ENCODE measurements at regions not wholly inside any gene's neighbourhood (a gene's known extent, or its start where the extent isn't known, plus 50 kb on each side); places are given as distances from the start of the nearest gene placed in this dataset.

GRCh38 chr16:87000001-87000400, 317.2 kb downstream of the C16orf95 start:
- Histone ChIP-seq H3K9me3 (no peaks in the 10 kb centered on the region), H3K36me3 (no peaks in the 10 kb centered on the region), H3K27me3 (peaks cover 0 to 11% of the 10 kb centered on the region in 2 donors), H3K27ac (no peak overlapping the region), H3K4me1 (no peaks in the 10 kb centered on the region), H3K4me3 (no peak overlapping the region)
- no peak for TF ChIP-seq POLR2A (IDR thresholded peaks at IDR 0.05)
- TF ChIP-seq CTCF (IDR thresholded peaks at IDR 0.05), result no peak
- TF ChIP-seq POLR2AphosphoS5 (IDR thresholded peaks at IDR 0.05), result no peak
- intact Hi-C loops (cut with DNase I; ENCODE audit: low total_unique reads), result loop anchor here (2.0 kb wide), 1 partner anchor 19 kb away; no protein-coding TSS in a partner anchor
- DNase-seq (ENCODE audit: low spot score in 2 of 2), result no peak

- no peak for DNase-seq (ENCODE audit: low spot score in 2 of 2)
- H3K27ac ChIP-seq, result no peak overlapping the region
- H3K9me3 ChIP-seq, result no peaks in the 10 kb centered on the region
- intact Hi-C loops (cut with DNase I; ENCODE audit: low total_unique reads), result no loop called here
- TF ChIP-seq POLR2AphosphoS5 (IDR thresholded peaks at IDR 0.05) (no peak), CTCF (IDR thresholded peaks at IDR 0.05) (no peak), POLR2A (IDR thresholded peaks at IDR 0.05) (no peak)
- no peaks in the 10 kb centered on the region for H3K27me3 ChIP-seq
- H3K4me1 ChIP-seq, result no peaks in the 10 kb centered on the region
- H3K36me3 ChIP-seq, result no peaks in the 10 kb centered on the region
- no peak overlapping the region for H3K4me3 ChIP-seq
Observed at GRCh38 chr16:87002717-87003413, 314.3 kb downstream of the C16orf95 start.

GRCh38 chr16:87003414-87003755, 313.8 kb downstream of the C16orf95 start:
- intact Hi-C loops (cut with DNase I; ENCODE audit: low total_unique reads), result no loop called here
- Histone ChIP-seq H3K27ac (no peak overlapping the region), H3K36me3 (no peaks in the 10 kb centered on the region), H3K4me3 (no peak overlapping the region), H3K9me3 (no peaks in the 10 kb centered on the region), H3K27me3 (no peaks in the 10 kb centered on the region), H3K4me1 (no peaks in the 10 kb centered on the region)
- TF ChIP-seq POLR2AphosphoS5 (IDR thresholded peaks at IDR 0.05) (no peak), CTCF (IDR thresholded peaks at IDR 0.05) (no peak), POLR2A (IDR thresholded peaks at IDR 0.05) (no peak)
- DNase-seq (ENCODE audit: low spot score in 2 of 2), result no peak

GRCh38 chr16:87006021-87006420, 311.2 kb downstream of the C16orf95 start:
- no peak overlapping the region for H3K4me3 ChIP-seq
- H3K36me3 ChIP-seq, result no peaks in the 10 kb centered on the region
- intact Hi-C loops (cut with DNase I; ENCODE audit: low total_unique reads), result no loop called here
- H3K27me3 ChIP-seq, result no peaks in the 10 kb centered on the region
- no peaks in the 10 kb centered on the region for H3K4me1 ChIP-seq
- no peak overlapping the region for H3K27ac ChIP-seq
- H3K9me3 ChIP-seq, result peaks cover 0 to 3% of the 10 kb centered on the region in 2 donors
- no peak for TF ChIP-seq CTCF (IDR thresholded peaks at IDR 0.05)
- no peak for TF ChIP-seq POLR2A (IDR thresholded peaks at IDR 0.05)
- TF ChIP-seq POLR2AphosphoS5 (IDR thresholded peaks at IDR 0.05), result no peak
- no peak for DNase-seq (ENCODE audit: low spot score in 2 of 2)

- TF ChIP-seq POLR2A (IDR thresholded peaks at IDR 0.05) (no peak), POLR2AphosphoS5 (IDR thresholded peaks at IDR 0.05) (no peak), CTCF (IDR thresholded peaks at IDR 0.05) (no peak)
- DNase-seq (ENCODE audit: low spot score in 2 of 2), result no peak
- Histone ChIP-seq H3K9me3 (peaks cover 0 to 3% of the 10 kb centered on the region in 2 donors), H3K27ac (no peak overlapping the region), H3K27me3 (no peaks in the 10 kb centered on the region), H3K4me3 (no peak overlapping the region), H3K4me1 (no peaks in the 10 kb centered on the region), H3K36me3 (no peaks in the 10 kb centered on the region)
- intact Hi-C loops (cut with DNase I; ENCODE audit: low total_unique reads), result loop anchor here (1.0 kb wide), 1 partner anchor 41 kb away; no protein-coding TSS in a partner anchor
Observed at GRCh38 chr16:87006789-87007745, 310.1 kb downstream of the C16orf95 start.
